ENCODE measurements at regions not wholly inside any gene's neighbourhood (a gene's known extent, or its start where the extent isn't known, plus 50 kb on each side); places are given as distances from the start of the nearest gene placed in this dataset.

DNA sequence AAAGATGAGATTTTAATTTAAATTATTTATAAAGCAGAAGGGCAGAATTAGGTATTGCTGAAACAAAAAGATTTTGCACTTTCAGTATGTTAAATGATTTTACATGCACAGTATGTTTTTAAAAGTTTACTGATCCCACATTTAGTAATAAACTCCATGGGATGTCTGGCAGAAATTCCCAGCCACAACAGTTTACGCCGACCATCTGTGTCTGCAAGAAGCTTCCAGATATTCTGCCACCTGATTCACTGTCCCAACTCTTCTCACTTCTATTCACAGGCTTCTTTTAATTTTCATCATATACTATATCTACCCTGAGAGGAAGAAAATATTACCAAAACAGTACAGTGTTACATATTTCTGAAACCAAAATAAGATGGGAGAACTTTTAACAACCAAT, 115.8 kb upstream of the IQCM start:
- no peak for FAIRE-seq

GRCh38 chr4:149932188-149932587, 116.5 kb upstream of the IQCM start:
- no peak for FAIRE-seq

GRCh38 chr4:149933120-149933519, 117.5 kb upstream of the IQCM start:
- FAIRE-seq, result no peak

GRCh38 chr4:149933883-149934282, 118.2 kb upstream of the IQCM start:
- no peak for FAIRE-seq

- FAIRE-seq, result no peak
These were observed 128.9 kb upstream of the DCLK2 start for GRCh38 chr4:149949381-149949780.

- no peak for FAIRE-seq
These were observed 126.9 kb upstream of the DCLK2 start for GRCh38 chr4:149951152-149951900.

DNA sequence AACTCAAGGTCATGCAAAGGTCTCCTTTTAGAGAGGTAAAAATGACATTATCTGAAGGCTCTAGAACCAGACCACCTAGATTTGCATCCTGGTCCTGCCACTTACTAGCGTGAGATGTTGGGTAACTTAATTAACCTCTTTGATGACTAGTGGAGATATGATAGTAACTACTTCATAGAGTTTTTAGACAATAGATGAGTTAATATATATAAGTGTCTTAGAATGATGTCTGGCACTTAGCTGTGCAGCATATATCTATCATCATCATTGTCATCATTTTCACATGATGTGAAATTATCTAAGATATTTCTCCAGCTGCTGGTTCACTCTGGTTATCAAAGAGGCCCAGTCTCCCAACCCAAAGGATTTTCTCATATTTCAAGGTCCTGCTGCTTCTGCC, 126.1 kb upstream of the DCLK2 start:
- no peak for FAIRE-seq

DNA sequence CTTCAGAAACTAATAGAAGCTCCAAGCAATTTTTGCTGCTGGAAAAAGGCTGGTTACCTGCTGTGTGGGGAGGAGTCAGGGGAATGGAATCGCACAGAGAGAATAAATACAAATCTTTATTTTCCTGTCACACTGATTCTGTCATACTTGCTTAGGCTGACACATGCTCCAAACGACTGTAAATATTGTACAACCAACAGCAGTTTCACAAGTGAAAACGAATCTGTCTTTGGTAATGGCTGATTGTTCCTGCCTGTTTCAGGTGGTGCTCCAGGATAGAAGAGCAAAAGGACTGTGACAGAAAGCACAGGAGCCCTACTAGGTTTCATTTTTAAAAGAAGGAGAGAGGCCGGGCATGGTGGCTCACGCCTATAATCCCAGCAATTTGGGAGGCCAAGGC, 125.5 kb upstream of the DCLK2 start:
- no peak for FAIRE-seq

GRCh38 chr4:149955780-149956390, 122.4 kb upstream of the DCLK2 start:
- no peak for FAIRE-seq

DNA sequence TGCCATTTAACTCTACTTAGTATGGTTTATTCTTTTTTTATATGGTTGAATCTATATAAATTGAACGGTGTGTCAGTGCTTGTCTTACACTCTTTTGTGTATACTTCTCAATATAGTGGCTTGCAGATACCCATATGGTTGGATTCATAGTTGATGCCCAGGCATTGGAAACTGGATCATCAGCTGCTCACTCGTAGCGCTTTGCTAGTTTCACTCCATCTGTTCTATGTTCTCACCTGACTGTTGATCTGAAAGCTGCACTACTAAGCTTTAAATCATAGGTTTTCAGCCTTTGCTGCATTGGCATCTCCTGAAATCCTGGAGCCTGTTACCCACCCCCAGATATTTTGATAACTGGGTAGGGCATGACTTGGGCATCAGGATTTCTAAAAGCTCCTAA, 121.6 kb upstream of the DCLK2 start:
- FAIRE-seq, result no peak

GRCh38 chr4:149961876-149962597, 116.2 kb upstream of the DCLK2 start:
- FAIRE-seq, result no peak

- FAIRE-seq, result no peak
These were observed 114.0 kb upstream of the DCLK2 start for GRCh38 chr4:149964001-149964796.

DNA sequence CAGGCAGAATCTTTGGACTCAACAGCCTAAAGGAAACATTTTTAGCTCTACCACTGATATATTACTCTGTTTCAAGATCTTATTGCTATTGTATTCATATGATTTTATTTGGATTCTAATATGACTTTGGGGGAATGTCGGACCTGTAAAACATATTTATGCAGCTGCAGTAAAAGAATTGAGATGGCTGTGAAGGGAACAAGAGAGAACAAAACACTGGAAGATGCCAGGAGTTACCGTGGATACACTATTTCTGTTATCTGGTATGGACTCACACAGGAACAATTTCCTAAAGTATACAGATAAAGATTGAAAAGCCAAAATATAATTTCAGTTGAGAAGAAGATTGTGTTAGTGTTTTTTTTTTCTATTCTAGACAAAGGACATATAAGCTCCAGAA, 113.0 kb upstream of the DCLK2 start:
- no peak for FAIRE-seq

GRCh38 chr4:149972407-149972806, 105.8 kb upstream of the DCLK2 start:
- no peak for FAIRE-seq

GRCh38 chr4:149973181-149973580, 105.1 kb upstream of the DCLK2 start:
- FAIRE-seq, result no peak

DNA sequence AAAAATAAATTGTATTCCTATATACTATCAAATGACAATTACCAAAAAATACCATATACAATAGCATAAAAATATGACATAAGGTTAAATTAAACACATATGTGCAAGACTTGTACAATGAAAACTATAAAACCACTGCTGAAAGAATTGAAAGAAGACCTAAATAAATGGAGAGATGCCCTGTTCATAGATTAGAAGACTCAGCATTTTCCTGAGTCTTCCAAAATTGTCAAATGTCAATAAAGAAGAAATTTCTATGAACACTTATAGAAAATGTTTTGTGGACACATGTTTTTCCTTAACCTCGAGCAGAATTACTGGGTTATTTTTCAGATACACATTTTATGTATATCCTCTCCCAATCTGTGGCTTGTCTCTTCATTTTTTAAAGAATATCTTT, 103.1 kb upstream of the DCLK2 start:
- FAIRE-seq, result no peak

DNA sequence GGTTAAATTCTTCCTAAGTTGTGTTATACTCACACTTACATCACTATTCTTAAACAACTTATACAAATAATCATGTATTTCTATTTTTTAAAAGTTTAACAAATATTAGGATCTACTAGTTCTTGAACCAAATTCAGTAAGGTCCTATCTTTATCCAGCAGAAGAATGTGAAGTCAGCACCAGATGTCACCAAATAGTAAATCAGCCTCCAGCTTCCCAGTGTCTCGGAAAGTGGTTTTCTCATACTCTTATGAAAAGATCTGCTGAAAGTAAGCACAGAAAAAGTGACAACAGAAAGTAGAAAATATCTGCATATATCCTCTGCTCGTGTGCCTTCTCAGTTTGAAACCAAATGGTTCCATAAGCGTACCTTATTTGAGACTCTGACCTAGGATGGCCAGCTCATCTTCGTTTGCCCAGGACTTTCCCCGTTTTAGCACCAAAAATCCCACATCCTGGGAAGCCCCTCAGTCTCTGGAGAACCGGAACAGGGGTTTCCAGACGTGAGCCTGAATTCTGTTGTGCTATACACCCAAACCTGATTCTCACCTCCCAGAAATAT, 98.0 kb upstream of the DCLK2 start:
- FAIRE-seq, result no peak

DNA sequence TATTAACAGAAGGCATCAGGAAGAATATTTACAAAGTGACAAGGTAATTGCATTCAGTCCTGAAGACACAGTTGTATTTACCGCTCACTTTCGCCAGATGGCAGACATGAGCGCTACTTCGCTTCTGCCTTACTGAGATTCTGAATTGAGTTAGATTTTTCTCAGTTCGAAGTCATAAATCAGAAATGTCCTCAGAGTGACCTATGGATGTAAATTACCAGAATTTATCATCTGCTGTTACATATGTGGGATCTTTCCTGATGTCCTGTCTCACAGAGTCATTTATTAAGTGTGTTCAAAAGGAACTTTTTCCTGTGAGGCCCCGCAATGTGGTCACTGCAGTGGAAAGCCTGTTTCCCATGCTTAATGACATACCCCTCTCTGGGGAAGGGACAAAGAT, 97.3 kb upstream of the DCLK2 start:
- FAIRE-seq, result peak; percentile 94

DNA sequence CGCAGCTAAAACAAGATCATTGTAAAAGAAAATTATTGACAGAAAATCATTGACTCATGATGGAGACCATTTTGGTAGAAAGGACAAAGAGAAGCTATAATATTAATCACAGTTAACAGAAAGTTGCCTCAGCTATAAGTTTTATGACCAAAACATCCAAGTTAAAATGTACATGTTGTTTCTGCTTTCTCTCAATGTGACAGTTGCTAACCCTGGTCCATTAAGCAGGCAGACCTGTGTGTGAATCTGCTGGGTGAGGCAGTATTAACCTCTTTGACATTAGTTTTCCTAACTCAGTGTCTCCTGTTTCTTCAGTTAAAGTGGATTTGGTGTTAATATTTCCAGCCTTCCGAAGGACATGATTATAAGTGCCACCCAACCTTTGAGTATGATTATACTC, 94.8 kb upstream of the DCLK2 start:
- no peak for FAIRE-seq

DNA sequence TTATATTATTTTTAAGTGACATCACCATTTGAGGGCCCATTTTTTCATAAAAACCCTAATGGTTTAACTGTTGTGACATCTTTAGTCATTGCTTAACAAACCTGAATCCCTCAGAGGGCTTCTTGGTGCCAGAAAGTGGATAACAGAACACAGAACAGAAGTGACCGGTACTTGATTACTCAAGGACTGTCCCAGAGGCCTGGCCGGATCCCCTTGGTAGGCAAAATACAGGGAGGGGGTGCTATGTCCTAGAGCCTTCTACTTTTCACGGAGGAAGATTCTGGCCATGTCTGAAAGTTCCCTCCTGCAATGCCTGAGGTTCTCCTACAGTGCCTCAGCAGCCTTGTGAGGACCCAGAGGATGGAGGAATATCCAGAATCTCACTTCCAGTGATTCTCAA, 94.3 kb upstream of the DCLK2 start:
- no peak for FAIRE-seq

DNA sequence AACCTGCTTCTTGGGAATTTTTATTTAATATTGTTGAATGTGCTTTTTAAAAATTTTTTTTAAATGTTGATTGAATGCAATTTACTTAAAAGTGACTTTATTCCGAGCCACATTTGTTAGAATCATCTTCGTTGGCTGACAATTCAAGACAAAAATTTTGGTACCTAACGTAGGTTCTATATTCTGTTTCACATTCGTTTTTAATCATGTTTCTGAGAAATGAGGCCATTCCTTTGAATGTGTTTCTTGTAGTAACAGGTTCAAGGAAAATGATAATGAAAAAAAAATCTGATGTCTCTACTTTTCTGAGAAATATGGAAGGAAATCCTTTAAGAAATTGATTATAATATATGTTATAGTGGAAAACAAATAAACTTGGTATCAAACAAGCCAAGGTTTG, 92.3 kb upstream of the DCLK2 start:
- FAIRE-seq, result no peak

DNA sequence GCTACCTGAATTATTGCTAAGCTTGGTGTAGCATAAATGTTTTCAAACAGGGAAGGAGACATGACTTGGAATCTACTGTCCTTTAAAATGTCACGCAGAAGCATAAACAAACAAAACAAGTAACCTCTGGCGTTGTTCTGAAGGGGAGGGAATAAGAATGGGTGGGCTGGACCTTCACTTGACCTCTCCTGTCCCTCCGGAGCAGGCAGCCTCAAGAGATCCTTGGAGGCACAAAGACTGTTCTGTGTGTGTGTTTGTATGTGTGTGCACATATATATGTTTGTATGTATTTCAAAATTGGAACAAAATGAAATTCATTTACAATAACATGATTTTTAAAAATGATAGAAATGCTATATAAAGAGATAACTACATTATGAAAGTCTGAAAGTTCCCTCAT, 91.3 kb upstream of the DCLK2 start:
- no peak for FAIRE-seq
